ENCODE measurements at regions not wholly inside any gene's neighbourhood (a gene's known extent, or its start where the extent isn't known, plus 50 kb on each side); places are given as distances from the start of the nearest gene placed in this dataset.

DNA sequence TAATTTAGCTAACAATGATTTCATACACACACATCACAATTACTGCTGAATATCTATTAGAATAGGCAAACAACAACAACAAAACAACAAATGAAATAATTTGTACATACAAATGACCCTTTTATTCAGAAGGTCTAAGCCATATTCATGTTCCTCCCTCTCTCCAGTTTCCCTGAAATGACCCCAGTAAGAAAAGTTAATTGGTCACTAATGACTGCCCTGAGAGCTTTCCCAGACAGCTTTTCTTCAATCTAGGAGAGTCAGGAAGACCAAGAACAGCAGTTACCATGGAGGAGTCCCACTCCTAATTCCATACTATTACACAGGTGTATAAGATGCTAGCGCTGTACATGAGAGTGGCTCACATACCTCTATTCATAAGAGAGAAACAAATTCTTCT is 121.2 kb upstream of the GRIP1 start:
- TF ChIP-seq, protein P1, sequence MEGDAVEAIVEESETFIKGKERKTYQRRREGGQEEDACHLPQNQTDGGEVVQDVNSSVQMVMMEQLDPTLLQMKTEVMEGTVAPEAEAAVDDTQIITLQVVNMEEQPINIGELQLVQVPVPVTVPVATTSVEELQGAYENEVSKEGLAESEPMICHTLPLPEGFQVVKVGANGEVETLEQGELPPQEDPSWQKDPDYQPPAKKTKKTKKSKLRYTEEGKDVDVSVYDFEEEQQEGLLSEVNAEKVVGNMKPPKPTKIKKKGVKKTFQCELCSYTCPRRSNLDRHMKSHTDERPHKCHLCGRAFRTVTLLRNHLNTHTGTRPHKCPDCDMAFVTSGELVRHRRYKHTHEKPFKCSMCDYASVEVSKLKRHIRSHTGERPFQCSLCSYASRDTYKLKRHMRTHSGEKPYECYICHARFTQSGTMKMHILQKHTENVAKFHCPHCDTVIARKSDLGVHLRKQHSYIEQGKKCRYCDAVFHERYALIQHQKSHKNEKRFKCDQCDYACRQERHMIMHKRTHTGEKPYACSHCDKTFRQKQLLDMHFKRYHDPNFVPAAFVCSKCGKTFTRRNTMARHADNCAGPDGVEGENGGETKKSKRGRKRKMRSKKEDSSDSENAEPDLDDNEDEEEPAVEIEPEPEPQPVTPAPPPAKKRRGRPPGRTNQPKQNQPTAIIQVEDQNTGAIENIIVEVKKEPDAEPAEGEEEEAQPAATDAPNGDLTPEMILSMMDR (conservative IDR thresholded peaks at IDR 0.05; ENCODE audit: low read length) = no peak
- TF ChIP-seq EZH2phosphoT487 (IDR thresholded peaks at IDR 0.05; ENCODE audit: borderline replicate concordance, low read depth, low read length) = no peak
- Histone ChIP-seq H3K9me2 (ENCODE audit: insufficient read depth, low read length) (no peaks in the 10 kb centered on the region), H3K9me3 (ENCODE audit: low read length) (no peaks in the 10 kb centered on the region), H3K27ac (ENCODE audit: low read depth, low read length, poor library complexity, severe bottlenecking) (no peak overlapping the region), H3K36me3 (ENCODE audit: insufficient read depth, low read length) (no peaks in the 10 kb centered on the region), H4K20me1 (ENCODE audit: insufficient read depth, low read length) (no peaks in the 10 kb centered on the region), H3K4me2 (ENCODE audit: low read length) (no peak overlapping the region), H3K79me2 (ENCODE audit: insufficient read depth, low read depth, low read length) (no peaks in the 10 kb centered on the region), H3K4me3 (ENCODE audit: low read depth, low read length, poor library complexity, severe bottlenecking) (no peak overlapping the region), H2AFZ (ENCODE audit: low read length) (no peak overlapping the region), H3K4me1 (ENCODE audit: insufficient read depth, low read length, poor library complexity, severe bottlenecking) (no peaks in the 10 kb centered on the region)
- POLR2A ChIA-PET = no interaction called here
- no TSS peak for BruUV-seq (replicated peaks)
- no peak for DNase-seq (ENCODE audit: low spot score)
- CTCF ChIA-PET (ENCODE audit: unreplicated experiment) = no interaction called here
- intact Hi-C loops (cut with micrococcal nuclease; ENCODE audit: unreplicated experiment) = no loop called here

DNA sequence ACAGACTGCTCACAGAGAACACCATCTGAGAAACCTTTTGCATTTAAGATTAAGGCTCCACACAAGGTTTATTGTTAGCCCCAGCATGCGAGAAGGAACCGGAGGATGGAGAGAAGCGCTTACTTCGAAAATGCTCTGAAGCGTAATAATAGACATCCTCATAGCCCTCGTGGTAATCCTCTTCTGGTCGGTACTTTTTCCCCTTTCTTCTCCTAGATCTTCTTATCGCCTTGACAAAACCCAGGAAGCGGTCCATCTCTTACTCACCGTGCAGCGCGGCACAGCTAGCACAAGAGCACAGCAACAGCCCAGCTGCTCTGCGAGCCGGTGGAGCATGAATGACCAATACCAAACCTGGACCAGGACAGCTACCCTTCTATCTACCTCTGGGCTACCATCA is 125.1 kb upstream of the GRIP1 start:
- Histone ChIP-seq H3K9me3 (ENCODE audit: low read length) (no peaks in the 10 kb centered on the region), H3K4me1 (ENCODE audit: insufficient read depth, low read length, poor library complexity, severe bottlenecking) (no peaks in the 10 kb centered on the region), H3K9me2 (ENCODE audit: insufficient read depth, low read length) (no peaks in the 10 kb centered on the region), H3K36me3 (ENCODE audit: insufficient read depth, low read length) (no peaks in the 10 kb centered on the region), H3K79me2 (ENCODE audit: insufficient read depth, low read depth, low read length) (no peaks in the 10 kb centered on the region), H3K4me3 (ENCODE audit: low read depth, low read length, poor library complexity, severe bottlenecking) (no peak overlapping the region), H2AFZ (ENCODE audit: low read length) (no peak overlapping the region), H4K20me1 (ENCODE audit: insufficient read depth, low read length) (no peaks in the 10 kb centered on the region), H3K4me2 (ENCODE audit: low read length) (no peak overlapping the region), H3K27ac (ENCODE audit: low read depth, low read length, poor library complexity, severe bottlenecking) (no peak overlapping the region)
- ChIA-PET CTCF (ENCODE audit: unreplicated experiment) (no interaction called here), POLR2A (no interaction called here)
- no peak for TF ChIP-seq EZH2phosphoT487 (IDR thresholded peaks at IDR 0.05; ENCODE audit: borderline replicate concordance, low read depth, low read length)
- TF ChIP-seq, protein P1 (conservative IDR thresholded peaks at IDR 0.05; ENCODE audit: low read length) = no peak
- DNase-seq (ENCODE audit: low spot score) = no peak
- intact Hi-C loops (cut with micrococcal nuclease; ENCODE audit: unreplicated experiment) = no loop called here
- BruUV-seq (replicated peaks) = no TSS peak

DNA sequence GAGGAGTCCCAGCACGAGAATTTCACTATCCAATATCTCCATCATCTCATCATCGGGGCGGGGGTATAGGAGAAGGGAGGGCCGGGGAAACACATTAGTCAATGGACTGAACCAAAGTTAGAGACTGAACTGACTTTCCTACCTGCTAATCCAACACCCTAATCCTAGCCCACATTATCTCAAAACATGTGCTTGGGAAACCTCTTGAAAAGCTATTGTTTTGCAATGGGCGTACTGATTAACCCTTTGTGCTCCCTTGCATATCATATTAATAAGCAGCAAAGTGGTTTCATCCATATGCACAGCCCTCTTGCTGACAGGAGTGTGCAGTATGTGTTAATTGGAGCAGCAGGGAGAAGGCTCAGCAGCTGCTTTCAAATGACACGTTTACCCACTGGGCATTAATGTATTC is 125.7 kb upstream of the GRIP1 start:
- intact Hi-C loops (cut with micrococcal nuclease; ENCODE audit: unreplicated experiment) = no loop called here
- no peak for TF ChIP-seq EZH2phosphoT487 (IDR thresholded peaks at IDR 0.05; ENCODE audit: borderline replicate concordance, low read depth, low read length)
- TF ChIP-seq, protein P1 (conservative IDR thresholded peaks at IDR 0.05; ENCODE audit: low read length) = no peak
- ChIA-PET CTCF (ENCODE audit: unreplicated experiment) (no interaction called here), POLR2A (interaction anchor here (0.7 to 0.9 kb wide), 2 partner anchors 13 to 20 kb away, joined by 3 to 6 read pairs; no protein-coding TSS in a partner anchor)
- Histone ChIP-seq H2AFZ (ENCODE audit: low read length) (no peak overlapping the region), H3K9me3 (ENCODE audit: low read length) (no peaks in the 10 kb centered on the region), H3K4me3 (ENCODE audit: low read depth, low read length, poor library complexity, severe bottlenecking) (no peak overlapping the region), H3K27ac (ENCODE audit: low read depth, low read length, poor library complexity, severe bottlenecking) (no peak overlapping the region), H3K4me1 (ENCODE audit: insufficient read depth, low read length, poor library complexity, severe bottlenecking) (no peaks in the 10 kb centered on the region), H3K36me3 (ENCODE audit: insufficient read depth, low read length) (no peaks in the 10 kb centered on the region), H3K9me2 (ENCODE audit: insufficient read depth, low read length) (no peaks in the 10 kb centered on the region), H3K79me2 (ENCODE audit: insufficient read depth, low read depth, low read length) (no peaks in the 10 kb centered on the region), H4K20me1 (ENCODE audit: insufficient read depth, low read length) (no peaks in the 10 kb centered on the region), H3K4me2 (ENCODE audit: low read length) (no peak overlapping the region)
- BruUV-seq (replicated peaks) = no TSS peak
- DNase-seq (ENCODE audit: low spot score) = no peak
